ENCODE measurements at regions not wholly inside any gene's neighbourhood (a gene's known extent, or its start where the extent isn't known, plus 50 kb on each side); places are given as distances from the start of the nearest gene placed in this dataset.

GRCh38 chr5:99724732-99725290 is 796.0 kb upstream of the CHD1 start:
- no peak for DNase-seq (ENCODE audit: low spot score)

GRCh38 chr5:99721506-99721905 is 792.7 kb upstream of the CHD1 start:
- DNase-seq (ENCODE audit: low spot score) = no peak

GRCh38 chr5:99715921-99716320 is 787.1 kb upstream of the CHD1 start:
- DNase-seq (ENCODE audit: low spot score) = no peak

- no peak for DNase-seq (ENCODE audit: low spot score)
These were observed 777.4 kb upstream of the CHD1 start for GRCh38 chr5:99706160-99706559.

- DNase-seq (ENCODE audit: low spot score) = no peak
These were observed 773.8 kb upstream of the CHD1 start for GRCh38 chr5:99702565-99702964.

GRCh38 chr5:99694884-99695283 is 766.1 kb upstream of the CHD1 start:
- DNase-seq (ENCODE audit: low spot score) = no peak

GRCh38 chr5:99686538-99686937 is 757.7 kb upstream of the CHD1 start:
- DNase-seq (ENCODE audit: low spot score) = no peak

- DNase-seq (ENCODE audit: low spot score) = no peak
These were observed 747.2 kb upstream of the CHD1 start for GRCh38 chr5:99675974-99676373.

GRCh38 chr5:99674101-99674500 is 745.3 kb upstream of the CHD1 start:
- DNase-seq (ENCODE audit: low spot score) = no peak

GRCh38 chr5:99664972-99665371 is 736.2 kb upstream of the CHD1 start:
- DNase-seq (ENCODE audit: low spot score) = no peak

- no peak for DNase-seq (ENCODE audit: low spot score)
These were observed 722.5 kb upstream of the CHD1 start for GRCh38 chr5:99651298-99651697.

GRCh38 chr5:99646011-99646647 is 717.3 kb upstream of the CHD1 start:
- no peak for DNase-seq (ENCODE audit: low spot score)

- DNase-seq (ENCODE audit: low spot score) = no peak
These were observed 716.0 kb upstream of the CHD1 start for GRCh38 chr5:99644822-99645221.

- DNase-seq (ENCODE audit: low spot score) = no peak
These were observed 711.8 kb upstream of the CHD1 start for GRCh38 chr5:99640646-99641045.

GRCh38 chr5:99639905-99640304 is 711.1 kb upstream of the CHD1 start:
- no peak for DNase-seq (ENCODE audit: low spot score)

- no peak for DNase-seq (ENCODE audit: low spot score)
These were observed 707.9 kb upstream of the CHD1 start for GRCh38 chr5:99636663-99637062.

GRCh38 chr5:99621772-99622681 is 693.2 kb upstream of the CHD1 start:
- DNase-seq (ENCODE audit: low spot score) = no peak

GRCh38 chr5:99617335-99617734 is 688.5 kb upstream of the CHD1 start:
- no peak for DNase-seq (ENCODE audit: low spot score)

GRCh38 chr5:99614888-99615287 is 686.1 kb upstream of the CHD1 start:
- no peak for DNase-seq (ENCODE audit: low spot score)

- no peak for DNase-seq (ENCODE audit: low spot score)
These were observed 678.3 kb upstream of the CHD1 start for GRCh38 chr5:99607124-99607523.

- no peak for DNase-seq (ENCODE audit: low spot score)
These were observed 677.1 kb upstream of the CHD1 start for GRCh38 chr5:99605904-99606303.

GRCh38 chr5:99600952-99601351 is 672.1 kb upstream of the CHD1 start:
- no peak for DNase-seq (ENCODE audit: low spot score)

- no peak for DNase-seq (ENCODE audit: low spot score)
These were observed 662.0 kb upstream of the CHD1 start for GRCh38 chr5:99590806-99591205.
